Heart left ventricle (tissue), 16 donors: ENCODE measurements at regions not wholly inside any gene's neighbourhood (a gene's known extent, or its start where the extent isn't known, plus 50 kb on each side); places are given as distances from the start of the nearest gene placed in this dataset.

Experiments
- ATAC-seq, 4 donors: fragments of 200-7000 bp; cut with Tn5 transposase; one replicate each; pipeline ENCODE4 v1.9.1; 2020 to 2022; ENCODE audit warnings: moderate library complexity in 4 of 4, mild to moderate bottlenecking in 3 of 4, moderate number of reproducible peaks in 1 of 4
- DNase-seq, 5 donors: peaks; one replicate each; pipeline ENCODE4 v3.0.0-alpha.2; 2020
- H3K27ac ChIP-seq, 12 donors: fragments of 200-600 bp; sonication (generic) in 4 of 12; one replicate each; pipeline versions ENCODE4 v1.5.0 to v1.8.0; 2016 to 2022; ENCODE audit warnings: mild to moderate bottlenecking in 2 of 12
- H3K27me3 ChIP-seq, 9 donors: fragments of 200-600 bp; sonication (generic) in 2 of 9; one replicate each; pipeline versions ENCODE4 v1.5.1 to v1.8.0; 2016 to 2022; ENCODE audit warnings: mild to moderate bottlenecking in 3 of 9
- H3K36me3 ChIP-seq, 9 donors: fragments of 200-600 bp; sonication (generic) in 2 of 9; one replicate each; pipeline versions ENCODE4 v1.5.0 to v1.8.0; 2018 to 2022; ENCODE audit warnings: mild to moderate bottlenecking in 2 of 9
- H3K4me1 ChIP-seq, 12 donors: fragments of 200-600 bp; sonication (generic) in 4 of 12; one replicate each; pipeline versions ENCODE4 v1.5.0 to v1.8.0; 2016 to 2022; ENCODE audit warnings: mild to moderate bottlenecking in 3 of 12
- H3K4me3 ChIP-seq, 12 donors: fragments of 200-600 bp; sonication (generic) in 4 of 12; one replicate each; pipeline versions ENCODE4 v1.5.0 to v1.8.0; 2017 to 2022; ENCODE audit warnings: mild to moderate bottlenecking in 9 of 12, moderate library complexity in 4 of 12
- H3K9me3 ChIP-seq, 12 donors: fragments of 200-600 bp; sonication (generic) in 4 of 12; one replicate each; pipeline versions ENCODE4 v1.5.0 to v1.8.0; 2016 to 2022; ENCODE audit warnings: mild to moderate bottlenecking in 1 of 12
- CTCF ChIP-seq, 12 donors: fragments of 200-600 bp; sonication (generic) in 4 of 12; IDR thresholded peaks; one replicate each; pipeline versions ENCODE4 v1.5.0 to v1.8.0; 2018 to 2022; ENCODE audit warnings: antibody characterized with exemption in 12 of 12, mild to moderate bottlenecking in 5 of 12
- POLR2A ChIP-seq, 2 donors: fragments of 450-650 bp; IDR thresholded peaks; one replicate each; pipeline ENCODE4 v1.6.1; 2017; ENCODE audit warnings: antibody characterized with exemption in 2 of 2, mild to moderate bottlenecking in 2 of 2, moderate library complexity in 2 of 2
- WGBS, 4 donors: extraction: QIAGEN DNeasy Blood & Tissue Kit in 2 of 4; methylation state at CpG; one replicate each; pipeline versions ENCODE4 v1.1.5 to v1.1.7; 2013 to 2018; 5-methylcytosine and 5-hydroxymethylcytosine counted together
- intact Hi-C, 10 donors: fragments of 100-400 bp; cut with DNase I; formaldehyde crosslinking; loops; one replicate each; pipeline versions ENCODE4 v1.11.1 to v1.14.2; 2022
- donor health status: ischemic (EF 13 %, LVEDD 7.1; RV severe dilation, severe dysfunction).
- donor health status: healthy with polysubstance abuse.
- donor health status: DM: no; HTN: yes; CAD: no.
- donor health status: DM: no; HTN: no; CAD: no.
- donor health status: ischemic (EF 25% LVEDD 6.9; RV normal size, moderate dysfunction).
- donor health status: ischemic (EF 25% LVEDD 5.7; RV mildly dilated, moderate dysfunction).
- donor health status: healthy.
- donor health status: DM: yes; HTN: yes; CAD: no.
- donor health status: ischemic (EF 35%, LVEDD 5.7; RV mildly dilated, moderate dysfunction).
- donor health status: nonischemic (EF 11% LVEDD 7.7; RV severe dilation, severe dysfunction).
- donor health status: DM: yes; HTN: yes; CAD: no.
- donor health status: PGD.
- donor health status: ischemic (EF 29% LVEDD 5.4; RV normal size, mild dysfunction).
- donor health status: nonischemic (EF 23%, LVEDD 6.1; RV moderate dilation, normal function).

GRCh38 chr6:148104131-148104530, 238.5 kb upstream of the SASH1 start:
- Histone ChIP-seq H3K27ac (no peak overlapping the region), H3K9me3 (no peaks in the 10 kb centered on the region), H3K27me3 (no peaks in the 10 kb centered on the region), H3K36me3 (no peaks in the 10 kb centered on the region), H3K4me3 (no peak overlapping the region), H3K4me1 (no peaks in the 10 kb centered on the region)
- intact Hi-C loops, result no loop called here
- 88 to 93% (median 90%) methylated on average over 3 of the region's 3 CpGs for WGBS, 4 donors
- DNase-seq, result no peak
- no peak for TF ChIP-seq POLR2A (IDR thresholded peaks at IDR 0.05)
- no peak for TF ChIP-seq CTCF (IDR thresholded peaks at IDR 0.05)
- ATAC-seq, result no peak

GRCh38 chr6:148105695-148106094, 236.9 kb upstream of the SASH1 start:
- no peak for ATAC-seq
- TF ChIP-seq POLR2A (IDR thresholded peaks at IDR 0.05) (no peak), CTCF (IDR thresholded peaks at IDR 0.05) (no peak)
- no peaks in the 10 kb centered on the region for H3K27me3 ChIP-seq
- 90 to 100% (median 94%) methylated on average over 1 of the region's 1 CpG for WGBS, 4 donors
- no peaks in the 10 kb centered on the region for H3K9me3 ChIP-seq
- no peaks in the 10 kb centered on the region for H3K4me1 ChIP-seq
- intact Hi-C loops, result no loop called here
- no peak overlapping the region for H3K4me3 ChIP-seq
- H3K27ac ChIP-seq, result no peak overlapping the region
- no peak for DNase-seq
- H3K36me3 ChIP-seq, result no peaks in the 10 kb centered on the region

GRCh38 chr6:148107911-148108310, 234.7 kb upstream of the SASH1 start:
- WGBS, 4 donors, result 81 to 91% (median 89%) methylated on average over 3 of the region's 3 CpGs
- Histone ChIP-seq H3K4me3 (no peak overlapping the region), H3K36me3 (no peaks in the 10 kb centered on the region), H3K27me3 (no peaks in the 10 kb centered on the region), H3K9me3 (no peaks in the 10 kb centered on the region), H3K27ac (no peak overlapping the region), H3K4me1 (no peaks in the 10 kb centered on the region)
- no peak for ATAC-seq
- TF ChIP-seq POLR2A (IDR thresholded peaks at IDR 0.05) (no peak), CTCF (IDR thresholded peaks at IDR 0.05) (no peak)
- intact Hi-C loops, result no loop called here
- DNase-seq, result no peak

GRCh38 chr6:148109732-148110131, 232.9 kb upstream of the SASH1 start:
- TF ChIP-seq POLR2A (IDR thresholded peaks at IDR 0.05) (no peak), CTCF (IDR thresholded peaks at IDR 0.05) (no peak)
- DNase-seq (no peak), ATAC-seq (no peak)
- no peaks in the 10 kb centered on the region for H3K4me1 ChIP-seq
- intact Hi-C loops, result no loop called here
- H3K4me3 ChIP-seq, result no peak overlapping the region
- H3K27me3 ChIP-seq, result no peaks in the 10 kb centered on the region
- no peak overlapping the region for H3K27ac ChIP-seq
- H3K9me3 ChIP-seq, result no peaks in the 10 kb centered on the region
- 77 to 85% (median 82%) methylated on average over 3 of the region's 3 CpGs for WGBS, 4 donors
- H3K36me3 ChIP-seq, result no peaks in the 10 kb centered on the region
